A673 (cell line): ENCODE measurements at regions not wholly inside any gene's neighbourhood (a gene's known extent, or its start where the extent isn't known, plus 50 kb on each side); places are given as distances from the start of the nearest gene placed in this dataset.

Source experiments
- EZH2 ChIP-seq: fragments of 200-600 bp; sonication (generic); IDR thresholded peaks from 2 replicates; pipeline ENCODE4 v1.6.1; 2017; ENCODE audit warnings: borderline replicate concordance, low read depth, mild to moderate bottlenecking, mixed read lengths, antibody characterized with exemption, low read length; ENCODE audit not compliant: poor library complexity, severe bottlenecking
- TF ChIP-seq, protein P1 (sequence below): fragments of 300-800, 200-600 bp; sonication (generic); conservative IDR thresholded peaks from 2 replicates; pipeline ENCODE4 v1.5.1; 2017; ENCODE audit warnings: low read depth, mild to moderate bottlenecking, antibody characterized with exemption, low read length, moderate library complexity, mixed read lengths

GRCh38 chr4:13966231-13967195 lies 339.0 kb upstream of the BOD1L1 start:
- TF ChIP-seq, protein P1, sequence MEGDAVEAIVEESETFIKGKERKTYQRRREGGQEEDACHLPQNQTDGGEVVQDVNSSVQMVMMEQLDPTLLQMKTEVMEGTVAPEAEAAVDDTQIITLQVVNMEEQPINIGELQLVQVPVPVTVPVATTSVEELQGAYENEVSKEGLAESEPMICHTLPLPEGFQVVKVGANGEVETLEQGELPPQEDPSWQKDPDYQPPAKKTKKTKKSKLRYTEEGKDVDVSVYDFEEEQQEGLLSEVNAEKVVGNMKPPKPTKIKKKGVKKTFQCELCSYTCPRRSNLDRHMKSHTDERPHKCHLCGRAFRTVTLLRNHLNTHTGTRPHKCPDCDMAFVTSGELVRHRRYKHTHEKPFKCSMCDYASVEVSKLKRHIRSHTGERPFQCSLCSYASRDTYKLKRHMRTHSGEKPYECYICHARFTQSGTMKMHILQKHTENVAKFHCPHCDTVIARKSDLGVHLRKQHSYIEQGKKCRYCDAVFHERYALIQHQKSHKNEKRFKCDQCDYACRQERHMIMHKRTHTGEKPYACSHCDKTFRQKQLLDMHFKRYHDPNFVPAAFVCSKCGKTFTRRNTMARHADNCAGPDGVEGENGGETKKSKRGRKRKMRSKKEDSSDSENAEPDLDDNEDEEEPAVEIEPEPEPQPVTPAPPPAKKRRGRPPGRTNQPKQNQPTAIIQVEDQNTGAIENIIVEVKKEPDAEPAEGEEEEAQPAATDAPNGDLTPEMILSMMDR, result no peak
- no peak for TF ChIP-seq EZH2
